Astrocyte (in vitro differentiated cells and primary cell): ENCODE measurements at regions not wholly inside any gene's neighbourhood (a gene's known extent, or its start where the extent isn't known, plus 50 kb on each side); places are given as distances from the start of the nearest gene placed in this dataset.

ENCODE experiments used
- EZH2 ChIP-seq: IDR thresholded peaks from 2 replicates; pipeline ENCODE4 v1.6.1; 2012; ENCODE audit warnings: mild to moderate bottlenecking, low read length, inconsistent platforms; ENCODE audit not compliant: insufficient read depth
- TF ChIP-seq, protein P1 (sequence below): IDR thresholded peaks from 2 replicates; pipeline ENCODE4 v1.5.1; 2011; ENCODE audit warnings: low read depth, mild to moderate bottlenecking, inconsistent platforms, low read length, moderate library complexity; ENCODE audit not compliant: insufficient read depth

GRCh38 chr3:8224941-8225340, 276.7 kb upstream of the LMCD1 start:
- TF ChIP-seq EZH2 = no peak
- TF ChIP-seq, protein P1, sequence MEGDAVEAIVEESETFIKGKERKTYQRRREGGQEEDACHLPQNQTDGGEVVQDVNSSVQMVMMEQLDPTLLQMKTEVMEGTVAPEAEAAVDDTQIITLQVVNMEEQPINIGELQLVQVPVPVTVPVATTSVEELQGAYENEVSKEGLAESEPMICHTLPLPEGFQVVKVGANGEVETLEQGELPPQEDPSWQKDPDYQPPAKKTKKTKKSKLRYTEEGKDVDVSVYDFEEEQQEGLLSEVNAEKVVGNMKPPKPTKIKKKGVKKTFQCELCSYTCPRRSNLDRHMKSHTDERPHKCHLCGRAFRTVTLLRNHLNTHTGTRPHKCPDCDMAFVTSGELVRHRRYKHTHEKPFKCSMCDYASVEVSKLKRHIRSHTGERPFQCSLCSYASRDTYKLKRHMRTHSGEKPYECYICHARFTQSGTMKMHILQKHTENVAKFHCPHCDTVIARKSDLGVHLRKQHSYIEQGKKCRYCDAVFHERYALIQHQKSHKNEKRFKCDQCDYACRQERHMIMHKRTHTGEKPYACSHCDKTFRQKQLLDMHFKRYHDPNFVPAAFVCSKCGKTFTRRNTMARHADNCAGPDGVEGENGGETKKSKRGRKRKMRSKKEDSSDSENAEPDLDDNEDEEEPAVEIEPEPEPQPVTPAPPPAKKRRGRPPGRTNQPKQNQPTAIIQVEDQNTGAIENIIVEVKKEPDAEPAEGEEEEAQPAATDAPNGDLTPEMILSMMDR = no peak
